GM19035 (cell line): ENCODE measurements at regions not wholly inside any gene's neighbourhood (a gene's known extent, or its start where the extent isn't known, plus 50 kb on each side); places are given as distances from the start of the nearest gene placed in this dataset.
"Not testable (repeated sequence)": the region's sequence is repeated elsewhere in the genome, so short reads cannot be mapped to it uniquely, and the experiment has no call there.

Experiments
- ATAC-seq: cut with Tn5 transposase; IDR thresholded peaks from one replicate; pipeline ENCODE4 v1.9.1; 2021; ENCODE audit not compliant: unreplicated experiment

DNA sequence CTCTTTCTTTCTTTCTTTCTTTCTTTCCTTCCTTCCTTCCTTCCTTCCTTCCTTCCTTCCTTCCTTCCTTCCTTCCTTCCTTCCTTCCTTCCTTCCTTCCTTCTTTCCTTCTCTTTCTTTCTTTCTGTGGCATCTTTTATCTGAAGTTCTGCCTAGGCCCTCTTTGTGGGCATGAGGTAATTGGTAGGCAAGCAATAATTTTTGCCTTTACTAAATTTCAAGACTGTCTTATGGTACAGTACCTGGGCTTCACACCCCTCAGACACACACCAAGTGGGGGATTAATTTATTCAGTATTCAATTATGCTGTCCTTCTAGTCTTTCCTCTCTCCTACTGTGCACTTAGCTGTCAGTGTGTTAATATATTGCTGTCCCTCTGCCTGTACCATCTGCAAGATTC is 155.5 kb downstream of the OXSM start:
- no peak for ATAC-seq

DNA sequence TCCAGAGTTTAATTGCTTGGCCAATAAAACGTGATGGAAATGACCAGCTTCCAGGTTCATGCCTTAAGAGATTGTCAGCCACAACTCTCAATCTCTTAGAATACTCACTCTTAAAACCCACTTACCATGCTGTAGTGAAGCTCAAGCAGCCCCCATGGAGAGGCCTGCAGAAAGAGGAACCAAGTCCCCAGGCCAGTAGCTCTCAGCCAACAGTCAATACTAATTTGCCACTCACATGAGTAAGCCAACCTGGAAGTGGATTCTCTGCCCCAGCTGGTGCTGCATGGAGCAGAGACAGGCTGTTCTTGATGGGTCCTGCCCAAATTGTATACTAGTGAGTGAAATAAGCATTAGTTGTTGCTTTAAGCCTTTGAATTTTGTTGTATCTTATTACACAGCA is 155.9 kb downstream of the OXSM start:
- ATAC-seq, result no peak

DNA sequence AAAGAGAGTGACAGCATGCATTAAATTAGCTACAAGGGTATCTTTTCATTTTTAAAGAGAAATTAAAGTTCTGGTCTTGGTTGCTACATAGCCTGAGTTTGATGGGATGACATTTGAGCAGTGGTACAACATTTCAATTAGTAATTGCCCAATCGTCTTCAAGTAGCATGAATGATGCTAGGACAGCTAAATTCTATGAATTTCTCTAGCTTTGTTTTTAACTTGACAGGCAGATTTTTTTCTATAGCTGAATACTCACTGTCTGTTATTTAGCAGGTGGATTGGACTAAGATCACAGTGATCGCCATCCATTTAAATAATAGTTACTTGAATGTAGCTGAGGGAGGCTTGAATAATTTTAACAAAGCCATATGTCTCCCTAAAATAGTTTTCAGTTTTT is 162.2 kb downstream of the OXSM start:
- no peak for ATAC-seq

DNA sequence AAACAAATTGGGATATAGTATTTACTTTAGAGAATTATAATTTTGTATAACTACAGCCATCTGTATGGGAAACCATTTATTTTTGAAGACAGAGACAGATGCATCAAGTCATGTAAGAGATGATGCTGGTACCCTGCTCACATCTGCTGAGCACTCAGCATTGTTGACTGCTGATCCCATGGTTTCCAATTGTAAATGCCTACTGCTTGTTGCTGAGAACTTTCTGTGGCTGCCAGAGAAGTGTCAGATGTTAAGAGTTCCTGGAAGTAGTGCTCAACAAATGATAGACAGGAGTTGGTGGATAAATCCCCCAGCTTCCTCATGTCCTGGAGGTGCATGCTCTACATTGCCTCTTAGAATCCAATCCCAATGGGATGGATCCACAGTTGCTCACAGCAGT is 167.1 kb downstream of the OXSM start:
- ATAC-seq, result no peak

DNA sequence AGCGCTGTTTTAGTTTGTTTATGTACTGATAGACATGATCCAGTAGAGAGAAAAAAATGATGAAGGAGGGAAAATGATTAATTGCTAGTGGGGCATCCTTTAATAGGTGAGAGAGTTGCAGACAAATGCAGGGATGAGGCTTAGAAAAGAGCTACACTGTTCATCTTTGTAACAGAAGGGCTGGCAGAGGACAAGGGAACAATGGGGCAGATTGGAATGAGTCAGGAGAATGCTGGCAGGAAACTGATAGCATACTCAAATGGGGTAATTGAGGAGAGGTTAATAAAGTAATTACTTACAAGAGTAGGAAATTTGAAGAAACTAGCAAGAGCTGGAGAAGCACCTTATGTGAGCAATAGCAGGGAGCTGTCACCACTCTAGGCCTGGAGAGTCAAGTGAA is 170.9 kb downstream of the OXSM start:
- ATAC-seq, result no peak

DNA sequence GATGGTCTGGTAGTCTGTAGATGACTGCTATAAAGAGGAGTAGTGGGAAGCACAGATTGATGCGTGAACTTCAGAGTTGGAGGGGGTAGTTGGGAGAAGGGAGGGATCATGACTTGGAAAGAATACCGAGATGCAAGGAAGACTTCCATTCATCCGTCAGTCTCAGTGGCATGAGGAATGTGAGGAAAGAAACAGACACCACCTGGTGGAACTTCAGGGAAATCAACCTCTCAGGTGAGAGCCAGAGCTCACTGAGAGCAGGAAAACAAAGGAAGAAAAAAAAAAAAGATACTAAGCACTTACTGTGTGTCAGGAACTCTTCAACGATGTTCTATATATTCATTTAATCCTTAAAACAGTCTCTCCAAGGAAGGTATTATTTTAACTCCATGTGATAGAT is 172.4 kb downstream of the OXSM start:
- no peak for ATAC-seq

DNA sequence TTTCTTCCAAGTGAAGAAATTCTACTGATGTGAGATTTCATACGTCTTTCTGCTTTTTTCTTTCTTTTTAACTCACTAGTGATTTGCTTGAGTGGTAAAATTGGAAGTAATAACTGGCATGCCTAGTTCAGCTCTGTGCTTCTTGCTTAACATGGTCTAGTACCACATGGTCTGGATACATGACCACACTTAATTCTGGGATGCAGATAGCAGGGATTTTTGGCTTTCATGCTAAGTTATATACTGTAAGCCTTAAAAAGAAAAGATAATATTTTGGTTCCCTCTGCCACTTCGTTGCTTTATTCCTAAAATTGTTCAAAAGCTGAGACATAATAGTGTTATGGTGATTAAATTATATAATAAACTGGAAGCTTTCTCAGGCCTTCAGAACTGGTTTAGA is 174.3 kb downstream of the OXSM start:
- no peak for ATAC-seq

DNA sequence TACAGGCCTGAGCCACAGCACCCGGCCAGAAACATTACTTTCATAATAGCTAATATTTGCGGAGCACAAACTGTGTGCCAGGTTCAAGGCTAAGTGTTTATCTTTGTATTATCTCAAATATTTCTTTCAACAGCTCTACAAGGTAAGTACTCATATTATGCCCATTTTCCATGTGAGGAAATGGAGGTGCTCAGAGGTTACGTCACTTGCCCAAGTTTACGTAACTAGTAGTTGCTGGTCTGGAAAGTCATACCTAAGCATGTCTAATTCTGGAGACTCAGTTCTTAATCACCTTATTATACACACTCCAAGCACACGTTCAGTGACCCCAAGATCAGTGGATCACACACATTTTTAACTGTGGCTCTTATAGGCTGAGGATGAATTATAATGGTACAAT is 177.5 kb downstream of the OXSM start:
- ATAC-seq, result no peak

DNA sequence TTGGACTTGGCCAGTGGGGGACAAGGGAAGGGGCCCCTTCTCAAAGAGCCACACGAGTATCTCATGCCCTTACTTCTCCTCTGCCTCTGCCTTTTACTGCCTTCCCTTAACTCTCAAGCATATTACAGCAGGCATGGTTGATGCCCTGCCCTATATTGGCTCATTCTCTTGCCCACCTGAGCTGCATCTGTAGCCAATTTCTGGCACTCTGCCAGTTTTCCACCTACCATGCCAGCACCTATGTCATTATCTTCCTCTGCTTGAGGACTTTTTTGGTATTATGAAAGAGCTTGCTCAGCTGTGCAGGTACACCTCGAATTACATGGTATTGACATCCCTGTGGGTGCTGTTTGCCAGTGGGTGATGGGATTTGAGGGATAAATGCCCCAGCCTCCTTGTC is 181.8 kb downstream of the OXSM start:
- no peak for ATAC-seq

DNA sequence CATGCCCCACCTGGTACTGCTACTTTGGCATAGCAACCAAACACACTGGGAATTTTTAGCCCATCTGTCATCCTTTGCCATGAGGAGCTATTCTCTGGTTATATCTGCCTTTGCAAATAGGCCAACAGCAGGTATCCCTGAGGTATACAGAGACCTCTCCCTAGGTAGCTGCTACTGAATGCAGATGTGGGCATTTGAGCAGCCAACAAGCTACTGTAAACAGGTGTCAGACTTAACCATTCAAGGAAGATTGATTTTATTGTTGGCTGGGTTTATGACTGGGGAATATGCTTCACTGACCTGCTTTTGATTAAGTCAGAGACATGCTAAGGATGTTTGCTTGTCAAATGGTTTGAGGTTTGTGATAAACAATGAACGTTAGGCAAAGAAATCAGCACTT is 183.2 kb downstream of the OXSM start:
- no peak for ATAC-seq

GRCh38 chr3:25982756-25983155 is 192.9 kb downstream of the OXSM start:
- ATAC-seq, result no peak

GRCh38 chr3:25985621-25986020 is 195.7 kb downstream of the OXSM start:
- no peak for ATAC-seq

- ATAC-seq, result no peak
Observed at GRCh38 chr3:25992606-25993005, 202.7 kb downstream of the OXSM start.

DNA sequence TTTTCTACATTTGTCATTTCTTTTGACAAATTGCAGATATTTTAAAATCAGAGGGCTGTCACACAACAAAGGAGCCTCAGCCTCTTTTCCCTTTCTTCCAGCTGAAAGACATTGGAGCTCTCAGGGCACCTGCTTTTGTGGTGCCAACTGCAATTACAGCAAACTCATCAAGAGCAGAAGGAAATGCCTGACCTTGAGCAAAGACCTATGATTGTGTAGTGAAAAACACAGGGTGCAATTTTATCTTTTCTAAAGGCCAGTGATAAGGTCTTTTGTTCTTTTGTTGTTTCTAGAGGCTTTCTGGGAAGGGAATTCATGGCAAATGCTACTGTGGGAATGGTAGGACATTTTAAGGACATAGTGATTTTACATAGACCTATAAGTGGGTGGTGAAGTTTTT is 214.3 kb downstream of the OXSM start:
- ATAC-seq, result no peak

DNA sequence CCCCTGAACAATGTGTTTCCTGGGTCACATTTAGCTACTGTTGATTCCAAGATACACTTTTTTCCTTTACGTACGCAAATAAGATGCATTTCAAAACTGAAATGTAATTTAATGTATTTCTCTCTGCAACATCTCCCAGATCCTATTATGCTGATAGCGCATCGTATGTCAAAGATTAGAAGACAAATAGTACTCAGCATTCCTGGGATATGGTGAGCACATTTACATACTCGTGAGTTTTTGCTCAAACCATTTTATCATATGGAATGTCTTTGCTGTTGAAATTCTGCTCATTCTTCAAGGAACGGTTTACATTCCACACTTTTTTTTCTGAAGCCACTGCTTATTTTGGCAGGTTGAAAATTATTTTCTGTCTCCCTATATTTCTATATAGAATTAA is 221.4 kb downstream of the OXSM start:
- no peak for ATAC-seq

- ATAC-seq, result no peak
Observed at GRCh38 chr3:26012241-26012745, 222.4 kb downstream of the OXSM start.

GRCh38 chr3:26015752-26016151 is 225.9 kb downstream of the OXSM start:
- ATAC-seq, result no peak

GRCh38 chr3:26018889-26019288 is 229.0 kb downstream of the OXSM start:
- ATAC-seq, result no peak

- not testable (repeated sequence) for ATAC-seq
Observed at GRCh38 chr3:26024206-26024605, 234.3 kb downstream of the OXSM start.

GRCh38 chr3:26029321-26029720 is 239.4 kb downstream of the OXSM start:
- ATAC-seq, result no peak

DNA sequence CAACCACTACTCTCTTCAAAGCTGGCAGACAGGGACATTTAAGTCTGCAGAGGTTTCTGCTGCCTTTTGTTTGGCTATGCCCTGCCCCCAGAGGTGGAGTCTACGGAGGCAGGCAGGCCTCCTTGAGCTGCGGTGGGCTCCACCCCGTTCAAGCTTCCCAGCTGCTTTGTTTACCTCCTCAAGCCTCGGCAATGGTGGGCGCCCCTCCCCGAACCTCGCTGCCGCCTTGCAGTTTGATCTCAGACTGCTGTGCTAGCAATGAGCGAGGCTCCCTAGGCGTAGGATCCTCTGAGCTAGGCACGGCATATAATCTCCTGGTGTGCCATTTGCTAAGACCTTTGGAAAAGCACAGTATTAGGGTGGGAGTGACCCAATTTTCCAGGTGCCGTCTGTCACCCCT is 252.2 kb downstream of the OXSM start:
- ATAC-seq, result not testable (repeated sequence)

DNA sequence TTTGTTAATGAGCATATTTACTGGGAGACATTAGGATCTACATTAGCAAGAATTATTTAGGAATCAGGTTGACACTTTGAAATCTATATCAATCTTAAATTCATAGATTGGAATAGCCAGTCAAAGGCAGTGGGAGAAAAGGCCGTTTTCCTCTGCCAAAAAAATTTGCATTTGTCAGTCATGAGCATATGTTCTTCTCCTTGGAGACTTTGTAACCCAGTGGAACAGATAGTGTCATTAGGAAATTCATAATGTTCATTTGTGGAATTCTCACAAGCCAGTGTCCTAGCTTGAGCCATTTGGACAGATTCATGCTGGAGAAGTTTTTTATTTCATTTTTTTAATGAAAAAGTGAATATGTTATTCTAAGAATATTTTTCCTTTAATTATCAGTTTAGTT is 260.1 kb downstream of the OXSM start:
- no peak for ATAC-seq

DNA sequence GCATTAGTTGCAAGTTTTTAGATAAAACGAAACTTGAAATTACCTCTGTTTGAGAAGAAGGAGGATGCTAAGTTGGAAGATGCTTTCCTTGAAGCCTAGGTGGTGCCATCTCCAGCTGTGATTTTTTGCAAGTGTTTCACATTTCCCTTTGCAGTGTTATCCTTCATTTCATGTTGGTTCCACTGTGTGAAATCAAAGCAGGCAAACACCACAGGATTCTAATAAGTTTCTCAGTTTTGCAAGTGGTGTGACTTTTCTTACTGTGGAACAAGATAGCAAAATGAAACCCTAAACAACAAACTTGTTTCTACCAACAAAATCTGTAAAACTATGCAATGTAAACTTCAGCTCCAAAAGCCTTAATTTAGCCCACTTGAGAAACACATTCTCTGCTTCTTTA is 260.9 kb downstream of the OXSM start:
- no peak for ATAC-seq

DNA sequence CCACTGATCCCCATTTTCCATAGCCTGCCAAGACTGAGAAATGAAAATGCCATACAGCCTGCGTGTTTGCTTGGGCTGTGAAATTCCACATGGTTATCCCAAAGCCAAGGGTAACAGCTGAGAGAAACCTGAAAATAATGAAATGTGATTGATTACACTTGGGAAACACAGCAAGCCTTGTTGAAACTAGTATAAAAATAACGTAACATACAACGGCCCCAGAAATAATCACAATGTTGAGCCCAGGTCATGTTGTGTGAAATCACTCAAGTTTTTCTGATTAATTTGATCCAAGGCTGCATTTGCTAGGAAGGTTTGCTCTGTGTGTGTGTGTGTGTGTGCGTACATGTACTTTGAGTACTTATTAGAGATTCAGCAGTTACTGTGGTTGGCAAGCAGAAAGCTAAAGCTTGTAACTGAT is 269.0 kb downstream of the OXSM start:
- ATAC-seq, result no peak
